ENCODE measurements at regions not wholly inside any gene's neighbourhood (a gene's known extent, or its start where the extent isn't known, plus 50 kb on each side); places are given as distances from the start of the nearest gene placed in this dataset.

- H4K91ac ChIP-seq (replicated peaks; ENCODE audit: insufficient read length, low read length): no peak overlapping the region
- H3K23ac ChIP-seq (ENCODE audit: insufficient read length): no peak overlapping the region
- H3K4me2 ChIP-seq (ENCODE audit: insufficient read depth in 1 of 2, low read depth in 2 of 2, low read length in 2 of 2): no peak overlapping the region
- no peaks in the 10 kb centered on the region for H3K79me1 ChIP-seq (ENCODE audit: low read depth, low read length)
- CTCF ChIA-PET (ENCODE audit: partially characterized antibody): interaction anchor here (1.4 to 1.7 kb wide), 2 partner anchors 9 to 80 kb away, joined by 4 to 6 read pairs; no protein-coding TSS in a partner anchor
- no peak overlapping the region for H3K18ac ChIP-seq (ENCODE audit: extremely low read depth, low read length)
- H2BK120ac ChIP-seq (replicated peaks; ENCODE audit: low read depth, low read length): no peak overlapping the region
- H2BK12ac ChIP-seq (ENCODE audit: low read depth, low read length): no peak overlapping the region
- 79% methylated on average over 4 of the region's 4 CpGs; no CpG with 5 or more reads in 1 of the 2 experiments for WGBS, 2 experiments (ENCODE audit: extremely low coverage in 1 of 2, insufficient coverage in 1 of 2, insufficient read length in 1 of 2, insufficient replicate concordance in 2 of 2, low coverage in 1 of 2, low lambda C conversion rate in 2 of 2, missing lambda C conversion rate in 1 of 2)
- no peak overlapping the region for H4K5ac ChIP-seq (ENCODE audit: insufficient read length, low read depth, low read length)
- no peaks in the 10 kb centered on the region; a peak in 1 of 7 replicates for H3K4me1 ChIP-seq (replicated peaks in 1 of 4; ENCODE audit: control insufficient read depth in 3 of 4, insufficient read depth in 4 of 4, low read length in 3 of 4)
- H4K8ac ChIP-seq (ENCODE audit: extremely low read depth, insufficient read depth, low read length): no peak overlapping the region
- H2BK15ac ChIP-seq (ENCODE audit: low read length): no peak overlapping the region
- no peak overlapping the region for H3K56ac ChIP-seq (replicated peaks; ENCODE audit: insufficient read length, low read depth, low read length)
- H3K27ac ChIP-seq (ENCODE audit: low read depth, low read length): no peak overlapping the region
- POLR2A ChIA-PET (ENCODE audit: partially characterized antibody): no interaction called here
- H3K36me3 ChIP-seq (ENCODE audit: control insufficient read depth in 2 of 4, insufficient read depth in 4 of 4, low read length in 3 of 4): no peaks in the 10 kb centered on the region
- no peak overlapping the region for H2AFZ ChIP-seq (ENCODE audit: low read length)
- H4K20me1 ChIP-seq (replicated peaks in 1 of 2; ENCODE audit: control insufficient read depth in 1 of 2, insufficient read depth in 2 of 2, low read length in 2 of 2): no peaks in the 10 kb centered on the region
- H2BK20ac ChIP-seq (ENCODE audit: low read length): no peak overlapping the region
- no peak overlapping the region for H3K4ac ChIP-seq (replicated peaks; ENCODE audit: insufficient read length, low read depth, low read length)
- H3K79me2 ChIP-seq (ENCODE audit: control insufficient read depth in 1 of 2, insufficient read depth in 2 of 2, low read length in 2 of 2): no peaks in the 10 kb centered on the region
- no peak for DNase-seq (ENCODE audit: low read depth in 1 of 2, low spot score in 2 of 2)
- no peak for FAIRE-seq
- H3K14ac ChIP-seq (ENCODE audit: insufficient read length): no peak overlapping the region
- no peaks in the 10 kb centered on the region for H3K9me3 ChIP-seq (ENCODE audit: insufficient read depth in 2 of 2, low read depth in 1 of 2, low read length in 1 of 2)
- no peak overlapping the region for H2BK5ac ChIP-seq (ENCODE audit: low read depth, low read length)
- H2AK5ac ChIP-seq (ENCODE audit: low read depth, low read length): no peak overlapping the region
- H3K27me3 ChIP-seq (replicated peaks in 1 of 4; ENCODE audit: control insufficient read depth in 3 of 4, extremely low read depth in 1 of 4, insufficient read depth in 3 of 4, low read length in 3 of 4): no peaks in the 10 kb centered on the region
- no peak overlapping the region for H3K9ac ChIP-seq (replicated peaks in 1 of 4; ENCODE audit: extremely low read depth in 1 of 4, low read depth in 3 of 4, low read length in 3 of 4)
- no peak overlapping the region for H3K4me3 ChIP-seq (ENCODE audit: extremely low read depth in 1 of 4, insufficient read depth in 2 of 4, low read depth in 3 of 4, low read length in 4 of 4)
- no peaks in the 10 kb centered on the region for H3K23me2 ChIP-seq (ENCODE audit: low read depth, low read length)
- TF ChIP-seq EP300 (IDR thresholded peaks at IDR 0.05; ENCODE audit: borderline replicate concordance in 1 of 2, low read depth in 2 of 2, low read length in 2 of 2): no peak
- TF ChIP-seq RAD21 (IDR thresholded peaks at IDR 0.05 in 1 of 2, conservative IDR thresholded peaks at IDR 0.05 in 1 of 2; ENCODE audit: low read depth in 2 of 2, low read length in 2 of 2): no peak
- no peak for TF ChIP-seq SRF (IDR thresholded peaks at IDR 0.05; ENCODE audit: low read depth, low read length)
- TF ChIP-seq TEAD4 (IDR thresholded peaks at IDR 0.05; ENCODE audit: low read depth, low read length): no peak
- TF ChIP-seq MAX (IDR thresholded peaks at IDR 0.05): no peak
- TF ChIP-seq JUN (IDR thresholded peaks at IDR 0.05; ENCODE audit: low read depth, low read length): no peak
- TF ChIP-seq ZNF274 (IDR thresholded peaks at IDR 0.05; ENCODE audit: borderline replicate concordance, extremely low read depth, low read length): no peak
- TF ChIP-seq BRCA1 (IDR thresholded peaks at IDR 0.05; ENCODE audit: low read depth, low read length): no peak
- no peak for TF ChIP-seq SP2 (IDR thresholded peaks at IDR 0.05; ENCODE audit: low read length)
- TF ChIP-seq, protein P1, sequence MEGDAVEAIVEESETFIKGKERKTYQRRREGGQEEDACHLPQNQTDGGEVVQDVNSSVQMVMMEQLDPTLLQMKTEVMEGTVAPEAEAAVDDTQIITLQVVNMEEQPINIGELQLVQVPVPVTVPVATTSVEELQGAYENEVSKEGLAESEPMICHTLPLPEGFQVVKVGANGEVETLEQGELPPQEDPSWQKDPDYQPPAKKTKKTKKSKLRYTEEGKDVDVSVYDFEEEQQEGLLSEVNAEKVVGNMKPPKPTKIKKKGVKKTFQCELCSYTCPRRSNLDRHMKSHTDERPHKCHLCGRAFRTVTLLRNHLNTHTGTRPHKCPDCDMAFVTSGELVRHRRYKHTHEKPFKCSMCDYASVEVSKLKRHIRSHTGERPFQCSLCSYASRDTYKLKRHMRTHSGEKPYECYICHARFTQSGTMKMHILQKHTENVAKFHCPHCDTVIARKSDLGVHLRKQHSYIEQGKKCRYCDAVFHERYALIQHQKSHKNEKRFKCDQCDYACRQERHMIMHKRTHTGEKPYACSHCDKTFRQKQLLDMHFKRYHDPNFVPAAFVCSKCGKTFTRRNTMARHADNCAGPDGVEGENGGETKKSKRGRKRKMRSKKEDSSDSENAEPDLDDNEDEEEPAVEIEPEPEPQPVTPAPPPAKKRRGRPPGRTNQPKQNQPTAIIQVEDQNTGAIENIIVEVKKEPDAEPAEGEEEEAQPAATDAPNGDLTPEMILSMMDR (IDR thresholded peaks at IDR 0.05; ENCODE audit: control extremely low read depth in 1 of 3, insufficient read depth in 1 of 3, low read depth in 1 of 3, low read length in 3 of 3): no peak
- TF ChIP-seq POU5F1 (IDR thresholded peaks at IDR 0.05; ENCODE audit: low read depth, low read length): no peak
Measured at GRCh38 chr3:124431331-124431994, 298.8 kb upstream of the UMPS start.
